Lung microvascular endothelial cell (primary cell): ENCODE measurements at regions not wholly inside any gene's neighbourhood (a gene's known extent, or its start where the extent isn't known, plus 50 kb on each side); places are given as distances from the start of the nearest gene placed in this dataset.

Source experiments
- DNase-seq, 2 donors: peaks; one replicate each; pipeline versions ENCODE4 v3.0.0 to v3.0.0-alpha.2; 2010; ENCODE audit warnings: low read depth in 2 of 2

- no peak for DNase-seq
These were observed 891.6 kb upstream of the SEL1L start for GRCh38 chr14:82425261-82425660.

- DNase-seq = no peak
These were observed 897.4 kb upstream of the SEL1L start for GRCh38 chr14:82431031-82431430.

GRCh38 chr14:82432301-82433105 lies 898.9 kb upstream of the SEL1L start:
- DNase-seq = no peak

- DNase-seq = no peak
These were observed 904.8 kb upstream of the SEL1L start for GRCh38 chr14:82438436-82438835.

- DNase-seq = no peak
These were observed 907.6 kb upstream of the SEL1L start for GRCh38 chr14:82441270-82441669.

GRCh38 chr14:82445810-82446570 lies 912.3 kb upstream of the SEL1L start:
- DNase-seq = no peak

GRCh38 chr14:82447586-82447985 lies 913.9 kb upstream of the SEL1L start:
- no peak for DNase-seq

- DNase-seq = no peak
These were observed 916.3 kb upstream of the SEL1L start for GRCh38 chr14:82449926-82450468.

- no peak for DNase-seq
These were observed 918.0 kb upstream of the SEL1L start for GRCh38 chr14:82451675-82452074.

- DNase-seq = no peak
These were observed 948.7 kb upstream of the SEL1L start for GRCh38 chr14:82482345-82482744.

GRCh38 chr14:82488473-82488872 lies 954.8 kb upstream of the SEL1L start:
- DNase-seq = no peak

- no peak for DNase-seq
These were observed 956.7 kb upstream of the SEL1L start for GRCh38 chr14:82490397-82490796.

- DNase-seq = no peak
These were observed 958.5 kb upstream of the SEL1L start for GRCh38 chr14:82492157-82492556.

GRCh38 chr14:82500222-82500621 lies 966.6 kb upstream of the SEL1L start:
- DNase-seq = no peak

GRCh38 chr14:82501554-82501953 lies 967.9 kb upstream of the SEL1L start:
- DNase-seq = no peak

GRCh38 chr14:82502043-82502442 lies 968.4 kb upstream of the SEL1L start:
- DNase-seq = no peak

- DNase-seq = no peak
These were observed 971.2 kb upstream of the SEL1L start for GRCh38 chr14:82504894-82505293.

GRCh38 chr14:82510007-82510406 lies 976.4 kb upstream of the SEL1L start:
- no peak for DNase-seq

- no peak for DNase-seq
These were observed 977.7 kb upstream of the SEL1L start for GRCh38 chr14:82511399-82511798.

- no peak for DNase-seq
These were observed 987.1 kb upstream of the SEL1L start for GRCh38 chr14:82520765-82521164.

GRCh38 chr14:82521191-82521590 lies 987.5 kb upstream of the SEL1L start:
- DNase-seq = no peak

GRCh38 chr14:82528016-82528415 lies 994.4 kb upstream of the SEL1L start:
- no peak for DNase-seq

GRCh38 chr14:82533351-82533750 lies 999.7 kb upstream of the SEL1L start:
- DNase-seq = no peak
